ENCODE measurements at regions not wholly inside any gene's neighbourhood (a gene's known extent, or its start where the extent isn't known, plus 50 kb on each side); places are given as distances from the start of the nearest gene placed in this dataset.
"Not testable (repeated sequence)": the region's sequence is repeated elsewhere in the genome, so short reads cannot be mapped to it uniquely, and the experiment has no call there.

DNA sequence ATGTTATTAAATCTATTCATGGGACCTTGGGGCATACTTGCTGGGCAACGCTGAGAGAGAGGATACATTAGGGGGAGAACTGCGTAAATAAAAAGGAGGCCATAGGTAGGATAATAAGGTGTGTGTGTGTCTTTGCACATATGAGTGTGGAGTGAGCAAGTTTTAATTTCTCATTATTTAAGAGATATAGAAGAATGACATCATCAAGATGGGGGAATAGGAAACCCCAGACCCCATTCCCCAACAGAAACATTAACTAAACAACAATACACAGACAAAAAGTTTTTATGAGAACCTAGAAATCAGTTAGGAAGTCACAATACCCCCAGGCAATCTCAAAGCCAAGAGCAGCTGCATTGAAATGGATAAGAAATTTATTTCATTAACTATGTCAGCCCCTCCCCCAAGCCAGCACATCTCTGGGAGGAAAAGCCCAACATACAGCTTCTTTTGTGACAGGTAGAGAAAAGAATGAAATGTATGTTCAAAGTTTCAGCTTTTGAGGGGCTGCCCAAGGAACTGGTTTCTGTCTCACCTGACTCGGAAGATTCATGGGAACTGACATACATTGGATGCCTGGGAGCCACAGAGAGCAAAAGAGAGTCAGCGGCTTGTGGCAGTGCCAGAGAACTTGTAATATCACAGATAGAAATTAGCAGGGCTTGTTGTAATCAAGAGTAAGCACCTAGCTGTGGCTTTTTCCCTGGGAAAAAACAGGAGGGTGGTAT, 234.3 kb upstream of the NFIA start:
- no peak for DNase-seq

DNA sequence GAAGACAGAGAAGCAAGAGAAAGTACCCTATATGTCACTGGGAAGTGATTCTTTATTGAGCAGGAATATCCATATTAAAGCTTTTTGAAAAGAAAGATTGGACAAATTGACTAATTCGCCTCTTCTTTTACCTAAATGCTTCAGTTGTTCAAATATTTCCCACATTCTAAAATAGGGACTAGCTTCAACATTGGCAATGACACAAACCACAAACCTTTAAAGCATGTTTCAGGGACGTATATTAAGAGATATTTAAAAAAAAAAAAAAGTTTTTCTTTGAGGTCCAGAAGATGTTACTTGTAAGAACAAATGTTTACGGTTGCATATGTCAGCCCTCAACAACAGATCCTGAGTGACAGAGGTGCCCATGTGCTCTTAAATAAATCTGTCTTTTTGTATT, 235.0 kb upstream of the NFIA start:
- no peak for DNase-seq

DNA sequence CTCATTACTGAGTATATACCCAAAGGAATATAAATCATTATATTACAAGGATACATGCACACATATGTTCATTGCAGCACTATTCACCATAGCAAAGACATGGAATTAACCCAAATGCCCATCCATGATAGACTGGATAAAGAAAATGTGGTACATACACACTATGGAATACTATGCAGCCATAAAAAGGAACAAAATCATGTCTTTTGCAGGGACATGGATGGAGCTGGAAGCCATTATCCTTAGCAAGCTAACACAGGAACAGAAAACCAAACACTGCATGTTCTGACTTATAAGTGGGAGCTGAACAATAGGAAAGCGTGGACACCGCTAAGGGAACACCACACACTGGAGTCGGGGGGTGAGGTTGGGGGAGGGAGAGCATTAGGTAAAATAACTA, 236.7 kb upstream of the NFIA start:
- not testable (repeated sequence) for DNase-seq

- DNase-seq, result no peak
Observed at GRCh38 chr1:60842304-60842703, 240.1 kb upstream of the NFIA start.

GRCh38 chr1:60841116-60842046, 241.0 kb upstream of the NFIA start:
- DNase-seq, result no peak

DNA sequence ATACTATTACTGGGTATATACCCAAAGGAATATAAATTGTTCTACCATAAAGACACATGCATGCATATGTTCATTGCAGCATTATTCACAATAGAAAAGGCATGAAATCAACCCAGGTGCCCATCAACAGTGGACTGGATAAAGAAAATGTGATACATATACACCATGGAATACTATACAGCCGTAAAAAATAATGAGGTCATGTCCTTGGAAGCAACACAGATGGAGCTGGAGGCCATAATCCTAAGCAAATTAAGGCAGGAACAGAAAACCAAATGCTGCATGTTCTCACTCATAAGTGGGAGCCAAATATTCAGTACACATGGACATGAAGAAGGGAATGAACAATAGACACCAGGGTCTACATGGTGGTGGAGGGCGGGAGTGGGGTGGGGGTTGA, 241.9 kb upstream of the NFIA start:
- DNase-seq, result not testable (repeated sequence)

- DNase-seq, result no peak
Observed at GRCh38 chr1:60835649-60836048, 246.7 kb upstream of the NFIA start.

- DNase-seq, result no peak
Observed at GRCh38 chr1:60833173-60833572, 249.2 kb upstream of the NFIA start.

DNA sequence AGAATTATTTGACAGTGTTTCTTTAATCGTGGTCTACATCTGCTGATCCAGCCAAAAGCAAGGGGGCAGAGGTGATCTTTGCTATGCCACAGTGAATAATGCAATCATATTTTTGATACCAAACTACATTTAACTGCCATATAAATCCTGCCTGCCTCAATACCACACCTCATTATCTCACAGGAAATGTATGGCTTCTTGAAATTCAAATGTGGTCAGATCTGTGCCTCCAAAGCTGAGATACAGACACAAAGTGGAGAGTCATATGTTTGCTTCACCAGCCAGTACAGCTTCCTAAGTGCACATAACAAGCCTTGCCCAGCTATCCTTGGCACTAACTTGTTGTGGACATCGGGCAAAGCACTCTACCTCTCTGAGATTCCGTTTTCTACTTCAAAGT, 250.0 kb upstream of the NFIA start:
- no peak for DNase-seq

- DNase-seq, result no peak
Observed at GRCh38 chr1:60831780-60832179, 250.6 kb upstream of the NFIA start.

GRCh38 chr1:60828944-60829343, 253.4 kb upstream of the NFIA start:
- no peak for DNase-seq

- no peak for DNase-seq
Observed at GRCh38 chr1:60826320-60827094, 255.9 kb upstream of the NFIA start.

- no peak for DNase-seq
Observed at GRCh38 chr1:60825593-60825992, 256.8 kb upstream of the NFIA start.

DNA sequence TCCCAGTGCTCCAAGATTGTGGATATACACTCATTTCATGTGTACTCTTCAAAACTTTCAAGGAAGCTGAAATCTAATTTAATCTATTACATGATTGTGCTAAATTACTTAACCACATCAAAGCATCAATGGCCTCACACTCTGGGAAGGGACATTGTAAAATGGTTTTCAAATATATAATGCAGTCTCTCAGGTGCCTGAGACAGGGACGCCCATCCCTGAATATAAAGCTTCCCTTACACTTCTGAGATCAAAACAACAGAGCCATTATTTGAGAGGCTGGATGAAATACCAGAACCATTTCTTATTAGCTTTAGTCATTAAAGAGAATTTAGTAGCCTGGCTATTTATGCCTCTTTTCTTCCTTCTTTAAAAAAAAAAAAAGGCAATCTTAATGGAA, 259.2 kb upstream of the NFIA start:
- no peak for DNase-seq

DNA sequence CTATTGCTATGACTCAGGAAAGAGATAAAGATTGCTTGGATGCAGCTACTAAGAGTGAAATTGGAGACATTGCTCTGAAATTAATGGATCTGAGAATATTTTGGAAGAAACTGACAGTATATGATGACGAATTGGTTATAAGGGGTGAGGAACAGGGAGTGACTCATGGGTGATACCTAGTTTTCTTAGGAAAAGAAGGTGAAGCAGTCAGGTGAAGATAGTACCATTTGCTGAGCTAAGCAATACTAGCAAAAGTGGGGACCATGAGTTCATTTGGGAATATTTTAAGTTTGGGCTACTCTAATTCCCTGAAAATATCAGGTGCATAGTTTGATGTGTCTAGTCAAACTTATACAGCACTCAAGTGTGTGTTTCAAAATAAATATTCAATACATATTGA, 260.1 kb upstream of the NFIA start:
- no peak for DNase-seq

- DNase-seq, result no peak
Observed at GRCh38 chr1:60821156-60821555, 261.2 kb upstream of the NFIA start.

DNA sequence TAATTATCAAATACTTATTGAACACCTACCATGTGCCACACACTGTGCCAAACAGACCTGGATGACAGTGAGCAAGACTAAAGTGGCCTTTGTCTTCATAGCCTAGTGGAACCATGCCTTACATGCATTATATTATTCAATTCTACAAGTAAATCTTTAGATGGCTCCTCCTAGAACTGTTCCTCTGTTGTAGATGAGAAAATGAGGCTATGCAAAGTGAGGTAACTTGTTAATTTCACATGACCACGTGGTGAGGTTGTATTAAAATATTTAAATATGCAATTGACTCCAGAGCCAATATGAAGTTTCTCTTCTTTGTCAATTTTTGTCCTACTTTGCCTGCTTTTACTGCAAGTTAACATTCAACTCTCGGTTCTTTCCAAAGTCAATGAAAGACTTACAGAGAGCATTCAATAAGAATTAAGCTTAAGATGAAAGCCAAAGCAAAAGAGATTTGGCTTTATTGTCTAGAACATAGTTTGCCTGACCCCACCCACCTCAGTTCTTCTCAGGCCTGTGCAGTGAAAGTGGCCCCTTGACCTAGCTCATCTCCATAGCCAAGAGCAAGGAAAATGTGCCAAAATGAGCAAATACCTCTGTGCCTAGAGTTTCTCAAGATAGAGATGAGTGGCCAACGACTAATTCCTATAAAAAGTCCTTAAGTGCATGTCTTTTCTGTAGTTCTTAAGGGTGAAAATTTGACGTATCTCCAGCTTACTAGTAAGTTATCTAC, 263.2 kb upstream of the NFIA start:
- no peak for DNase-seq

- no peak for DNase-seq
Observed at GRCh38 chr1:60813071-60813470, 269.3 kb upstream of the NFIA start.

GRCh38 chr1:60809204-60809980, 273.0 kb upstream of the NFIA start:
- DNase-seq, result no peak

- DNase-seq, result no peak
Observed at GRCh38 chr1:60808676-60809075, 273.7 kb upstream of the NFIA start.

DNA sequence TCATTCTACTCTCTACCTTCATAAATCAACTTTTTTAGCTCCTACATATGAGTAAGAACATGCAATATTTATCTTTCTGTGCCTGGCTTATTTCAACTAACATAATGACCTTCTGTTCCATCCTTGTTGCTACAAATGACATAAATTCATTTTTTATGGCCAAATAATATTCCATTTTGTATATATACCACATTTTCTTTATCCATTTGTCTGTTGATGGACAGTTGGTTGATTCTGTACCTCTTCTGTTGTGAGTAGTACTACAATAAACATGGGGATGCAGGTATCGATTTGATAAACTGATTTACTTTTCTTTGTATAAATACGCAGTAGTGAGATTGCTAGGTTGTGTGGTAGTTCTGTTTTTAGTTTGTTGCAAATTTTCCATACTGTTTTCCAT, 279.5 kb upstream of the NFIA start:
- DNase-seq, result no peak

DNA sequence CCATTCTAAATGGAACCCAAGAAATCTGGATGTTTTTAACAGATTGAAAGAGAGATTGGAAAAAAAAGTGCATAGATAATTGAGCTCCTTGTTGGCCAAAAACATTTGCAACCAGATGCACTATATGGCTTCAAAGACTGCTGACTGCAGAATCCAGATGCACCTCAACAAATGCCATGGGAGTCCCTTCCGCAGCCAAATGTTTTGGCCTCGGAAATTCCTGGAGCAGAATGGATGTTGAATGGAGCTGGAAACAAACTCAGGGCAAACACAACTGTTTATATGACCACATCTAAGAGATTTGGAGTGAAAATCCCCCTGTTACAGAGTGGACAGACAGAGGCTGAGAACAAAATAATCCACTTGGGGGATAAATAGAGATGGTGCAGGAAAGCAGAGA, 285.0 kb upstream of the NFIA start:
- DNase-seq, result no peak
